PC-3 (cell line): ENCODE measurements at regions not wholly inside any gene's neighbourhood (a gene's known extent, or its start where the extent isn't known, plus 50 kb on each side); places are given as distances from the start of the nearest gene placed in this dataset.

ENCODE experiments used
- CTCF ChIP-seq: fragments of 300-600 bp; sonication (generic); conservative IDR thresholded peaks from 2 replicates; pipeline ENCODE4 v1.5.1; 2017; ENCODE audit warnings: antibody characterized with exemption, low read depth, mild to moderate bottlenecking, low read length
- EZH2 ChIP-seq: fragments of 300-600 bp; sonication (generic); IDR thresholded peaks from one replicate; pipeline ENCODE4 v1.6.1; 2017; ENCODE audit warnings: antibody characterized with exemption, mild to moderate bottlenecking, low read length; ENCODE audit not compliant: unreplicated experiment
- EZH2phosphoT487 ChIP-seq: fragments of 300-600 bp; sonication (generic); IDR thresholded peaks from 2 replicates; pipeline ENCODE4 v1.6.1; 2018; ENCODE audit warnings: mild to moderate bottlenecking, antibody characterized with exemption, low read length, borderline replicate concordance

- no peak for TF ChIP-seq CTCF
- TF ChIP-seq EZH2, result no peak
- no peak for TF ChIP-seq EZH2phosphoT487
These were observed 51.8 kb upstream of the ZNF681 start for GRCh38 chr19:23810496-23810895.
